ENCODE measurements at regions not wholly inside any gene's neighbourhood (a gene's known extent, or its start where the extent isn't known, plus 50 kb on each side); places are given as distances from the start of the nearest gene placed in this dataset.

DNA sequence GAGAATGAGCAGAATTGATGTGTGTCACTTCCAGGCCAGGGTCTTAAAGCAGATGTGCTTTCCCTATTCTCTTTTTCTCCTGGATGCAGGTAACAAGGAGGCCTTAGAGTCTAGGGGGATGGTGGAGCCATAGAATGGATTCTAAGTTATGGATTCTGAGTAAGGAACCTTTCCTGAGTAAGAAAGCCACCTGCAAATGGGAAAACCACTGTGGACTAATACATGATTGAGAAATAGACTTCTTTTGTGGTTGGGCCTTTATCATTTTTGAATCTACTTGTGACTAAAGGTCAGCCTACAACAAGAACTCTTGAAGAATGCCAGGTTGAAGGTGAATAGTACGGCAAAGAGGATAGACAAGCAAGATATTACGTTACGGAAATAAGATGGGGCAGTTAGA, 116.1 kb downstream of the CDC7 start:
- Histone ChIP-seq H3K79me2 (ENCODE audit: control insufficient read depth, insufficient read depth, low read length) (no peaks in the 10 kb centered on the region), H3K9ac (ENCODE audit: insufficient read depth, low read length) (no peak overlapping the region), H3K27ac (ENCODE audit: insufficient read depth, low read length) (no peak overlapping the region), H2AFZ (ENCODE audit: low read length) (no peak overlapping the region), H3K4me3 (replicated peaks in 1 of 4; ENCODE audit: control extremely low read depth in 1 of 4, insufficient read depth in 1 of 4, low read depth in 3 of 4, low read length in 4 of 4) (no peak overlapping the region), H3K9me3 (ENCODE audit: control insufficient read depth, insufficient read depth, low read depth, low read length) (no peaks in the 10 kb centered on the region), H3K4me2 (ENCODE audit: extremely low read depth, insufficient read depth, low read length) (no peak overlapping the region), H3K27me3 (ENCODE audit: control insufficient read depth, insufficient read depth, low read length) (no peaks in the 10 kb centered on the region), H4K20me1 (ENCODE audit: control insufficient read depth, extremely low read depth, insufficient read depth, low read length) (no peaks in the 10 kb centered on the region), H3K4me1 (ENCODE audit: control insufficient read depth, extremely low read depth, insufficient read depth, low read length) (peaks cover 3% of the 10 kb centered on the region), H3K36me3 (ENCODE audit: control insufficient read depth, insufficient read depth, low read length) (no peaks in the 10 kb centered on the region)
- no peak for DNase-seq (ENCODE audit: low read depth in 2 of 2)
- TF ChIP-seq EZH2 (IDR thresholded peaks at IDR 0.05; ENCODE audit: low read length, missing control alignments) (no peak), CTCF (conservative IDR thresholded peaks at IDR 0.05 in 1 of 2, IDR thresholded peaks at IDR 0.05 in 1 of 2; ENCODE audit: low read depth in 1 of 2, low read length in 2 of 2) (no peak)

GRCh38 chr1:91617285-91617765, 116.7 kb downstream of the CDC7 start:
- Histone ChIP-seq H3K27me3 (ENCODE audit: control insufficient read depth, insufficient read depth, low read length) (no peaks in the 10 kb centered on the region), H3K4me3 (replicated peaks in 1 of 4; ENCODE audit: control extremely low read depth in 1 of 4, insufficient read depth in 1 of 4, low read depth in 3 of 4, low read length in 4 of 4) (no peak overlapping the region), H3K9ac (ENCODE audit: insufficient read depth, low read length) (no peak overlapping the region), H2AFZ (ENCODE audit: low read length) (no peak overlapping the region), H3K4me1 (ENCODE audit: control insufficient read depth, extremely low read depth, insufficient read depth, low read length) (peaks cover 3% of the 10 kb centered on the region), H4K20me1 (ENCODE audit: control insufficient read depth, extremely low read depth, insufficient read depth, low read length) (no peaks in the 10 kb centered on the region), H3K27ac (ENCODE audit: insufficient read depth, low read length) (no peak overlapping the region), H3K36me3 (ENCODE audit: control insufficient read depth, insufficient read depth, low read length) (no peaks in the 10 kb centered on the region), H3K79me2 (ENCODE audit: control insufficient read depth, insufficient read depth, low read length) (no peaks in the 10 kb centered on the region), H3K4me2 (ENCODE audit: extremely low read depth, insufficient read depth, low read length) (no peak overlapping the region), H3K9me3 (ENCODE audit: control insufficient read depth, insufficient read depth, low read depth, low read length) (no peaks in the 10 kb centered on the region)
- no peak for DNase-seq (ENCODE audit: low read depth in 2 of 2)
- TF ChIP-seq EZH2 (IDR thresholded peaks at IDR 0.05; ENCODE audit: low read length, missing control alignments) (no peak), CTCF (conservative IDR thresholded peaks at IDR 0.05 in 1 of 2, IDR thresholded peaks at IDR 0.05 in 1 of 2; ENCODE audit: low read depth in 1 of 2, low read length in 2 of 2) (no peak)

- no peak for DNase-seq (ENCODE audit: low read depth in 2 of 2)
- Histone ChIP-seq H3K4me1 (ENCODE audit: control insufficient read depth, extremely low read depth, insufficient read depth, low read length) (no peaks in the 10 kb centered on the region), H3K9me3 (ENCODE audit: control insufficient read depth, insufficient read depth, low read depth, low read length) (no peaks in the 10 kb centered on the region), H3K4me3 (replicated peaks in 1 of 4; ENCODE audit: control extremely low read depth in 1 of 4, insufficient read depth in 1 of 4, low read depth in 3 of 4, low read length in 4 of 4) (no peak overlapping the region), H3K27me3 (ENCODE audit: control insufficient read depth, insufficient read depth, low read length) (no peaks in the 10 kb centered on the region), H2AFZ (ENCODE audit: low read length) (no peak overlapping the region), H3K79me2 (ENCODE audit: control insufficient read depth, insufficient read depth, low read length) (no peaks in the 10 kb centered on the region), H3K36me3 (ENCODE audit: control insufficient read depth, insufficient read depth, low read length) (no peaks in the 10 kb centered on the region), H3K4me2 (ENCODE audit: extremely low read depth, insufficient read depth, low read length) (no peak overlapping the region), H3K9ac (ENCODE audit: insufficient read depth, low read length) (no peak overlapping the region), H4K20me1 (ENCODE audit: control insufficient read depth, extremely low read depth, insufficient read depth, low read length) (no peaks in the 10 kb centered on the region), H3K27ac (ENCODE audit: insufficient read depth, low read length) (no peak overlapping the region)
- TF ChIP-seq EZH2 (IDR thresholded peaks at IDR 0.05; ENCODE audit: low read length, missing control alignments) (no peak), CTCF (conservative IDR thresholded peaks at IDR 0.05 in 1 of 2, IDR thresholded peaks at IDR 0.05 in 1 of 2; ENCODE audit: low read depth in 1 of 2, low read length in 2 of 2) (no peak)
Measured at GRCh38 chr1:91619881-91620280, 119.2 kb downstream of the CDC7 start.
